HepG2 (cell line): ENCODE measurements at regions not wholly inside any gene's neighbourhood (a gene's known extent, or its start where the extent isn't known, plus 50 kb on each side); places are given as distances from the start of the nearest gene placed in this dataset.
A peak's percentile ranks its signal among the peaks of the same experiment; 100 is the strongest.

Experiments
- ATAC-seq: fragments of 200-7000 bp; cut with Tn5 transposase; 3 replicates; pipeline ENCODE4 v1.9.1; 2020; ENCODE audit warnings: mild to moderate bottlenecking, moderate library complexity
- BruUV-seq: library from RNA; stranded (reverse); fragments of 400-500 nt; replicated peaks from 2 replicates; lab custom pipeline; 2021; lab: Mats Ljungman, UMichigan
- CTCF ChIA-PET: fragments of 300-600 bp; formaldehyde crosslinking; extraction: SDS; loops from one replicate; lab custom pipeline; 2021; ENCODE audit warnings: low total read pairs, inconsistent platforms, low intra/inter-chr PET ratio; lab: Yijun Ruan, JAX
- POLR2A ChIA-PET: fragments of 350-600 bp; sonication (Branson Sonifier 250); formaldehyde crosslinking; loops from one replicate; lab custom pipeline; 2020; ENCODE audit warnings: antibody characterized with exemption, inconsistent platforms; lab: Yijun Ruan, JAX
- DNase-seq: peaks from one replicate; pipeline ENCODE4 v3.0.0-alpha.2; 2015; ENCODE audit warnings: low spot score
- FAIRE-seq: peaks from 3 replicates; lab custom pipeline; 2011; peaks lifted over from hg19 to GRCh38; lab: Jason Lieb, UNC
- H2AFZ ChIP-seq: one replicate; pipeline ENCODE4 v1.6.1; 2011; ENCODE audit warnings: low read length, inconsistent platforms
- H3K27ac ChIP-seq: fragments of 300-600 bp; 3 replicates; pipeline ENCODE4 v1.8.0; 2011; ENCODE audit warnings: mixed run types, mild to moderate bottlenecking, mixed read lengths, low read length, inconsistent platforms; ENCODE audit not compliant: insufficient read depth; ENCODE audit errors: extremely low read length
- H3K27me3 ChIP-seq, 2 experiments: fragments of 200-600 bp in 1 of 2; 2 replicates in 1 of 2; 3 replicates in 1 of 2; pipeline versions ENCODE4 v1.6.0 to v1.8.0; 2011; ENCODE audit warnings: low read length in 2 of 2, mild to moderate bottlenecking in 2 of 2, moderate library complexity in 2 of 2, inconsistent platforms in 1 of 2; ENCODE audit not compliant: insufficient read depth in 2 of 2, control insufficient read depth in 1 of 2
- H3K36me3 ChIP-seq, 2 experiments: fragments of 200-600 bp in 1 of 2; replicated peaks in 1 of 2; 2 replicates in 1 of 2; 3 replicates in 1 of 2; pipeline versions ENCODE4 v1.5.1 to v1.8.0; 2011; ENCODE audit warnings: low read length in 2 of 2, inconsistent platforms in 1 of 2; ENCODE audit not compliant: insufficient read depth in 2 of 2, control insufficient read depth in 1 of 2
- H3K4me1 ChIP-seq: 2 replicates; pipeline ENCODE4 v1.5.1; 2012; ENCODE audit warnings: low read length, inconsistent platforms; ENCODE audit not compliant: insufficient read depth
- H3K4me2 ChIP-seq: 2 replicates; pipeline ENCODE4 v1.6.0; 2011; ENCODE audit warnings: low read depth, low read length, inconsistent platforms
- H3K4me3 ChIP-seq, 3 experiments: fragments of 200-600 bp in 1 of 3; sonication (generic), shearing (Covaris generic) in 1 of 3; replicated peaks in 1 of 3; 2 replicates each; pipeline ENCODE4 v1.5.1; 2011 to 2016; ENCODE audit warnings: low read length in 3 of 3, inconsistent platforms in 2 of 3, low read depth in 2 of 3, mild to moderate bottlenecking in 2 of 3, control low read depth in 1 of 3, mixed read lengths in 1 of 3; ENCODE audit not compliant: insufficient read depth in 1 of 3
- H3K79me2 ChIP-seq: one replicate; pipeline ENCODE4 v1.6.1; 2011; ENCODE audit warnings: low read length, inconsistent platforms; ENCODE audit not compliant: insufficient read depth
- H3K9ac ChIP-seq: 2 replicates; pipeline ENCODE4 v1.6.0; 2011; ENCODE audit warnings: mild to moderate bottlenecking, low read depth, low read length, inconsistent platforms; ENCODE audit not compliant: insufficient read depth
- H3K9me3 ChIP-seq: 2 replicates; pipeline ENCODE4 v1.5.1; 2012; ENCODE audit warnings: mild to moderate bottlenecking, low read length
- H4K20me1 ChIP-seq: 2 replicates; pipeline ENCODE4 v1.6.0; 2011; ENCODE audit warnings: inconsistent platforms, mild to moderate bottlenecking, low read length, moderate library complexity; ENCODE audit not compliant: insufficient read depth
- GATAD2A ChIP-seq: IDR thresholded peaks from 2 replicates; pipeline ENCODE4 v1.6.1; 2016
- HOXA9 ChIP-seq: sonication (generic); formaldehyde crosslinking; IDR thresholded peaks from 2 replicates; pipeline ENCODE4 v1.8.1; 2022; ENCODE audit warnings: missing genetic modification reagents, mild to moderate bottlenecking, moderate library complexity, borderline replicate concordance
- MXD1 ChIP-seq: sonication (generic); formaldehyde crosslinking; IDR thresholded peaks from 2 replicates; pipeline ENCODE4 v1.4.0; 2020; ENCODE audit warnings: mild to moderate bottlenecking, missing genetic modification reagents
- RXRA ChIP-seq: sonication (generic); formaldehyde crosslinking; IDR thresholded peaks from 2 replicates; pipeline ENCODE4 v1.5.1; 2020; ENCODE audit warnings: missing genetic modification reagents
- SALL1 ChIP-seq: sonication (generic); formaldehyde crosslinking; IDR thresholded peaks from 2 replicates; pipeline ENCODE4 v1.8.0; 2022; ENCODE audit warnings: mild to moderate bottlenecking, missing genetic modification reagents
- STAG1 ChIP-seq: sonication (generic); formaldehyde crosslinking; IDR thresholded peaks from 2 replicates; pipeline ENCODE4 v1.4.0; 2020; ENCODE audit warnings: missing genetic modification reagents
- TOPORS ChIP-seq: sonication (generic); formaldehyde crosslinking; IDR thresholded peaks from 2 replicates; pipeline ENCODE4 v1.8.0; 2023; ENCODE audit warnings: mild to moderate bottlenecking, missing genetic modification reagents
- WIZ ChIP-seq: sonication (generic); formaldehyde crosslinking; IDR thresholded peaks from 2 replicates; pipeline ENCODE4 v1.5.1; 2020; ENCODE audit warnings: mild to moderate bottlenecking, missing genetic modification reagents
- whole genome bisulfite sequencing: methylation state at CpG from one replicate; pipeline ENCODE4 v1.1.6; 2017; ENCODE audit warnings: low lambda C conversion rate; 5-methylcytosine and 5-hydroxymethylcytosine counted together
- in situ Hi-C: cut with HindIII; loops from 2 replicates; pipeline ENCODE4 v1.10.0; 2017; ENCODE audit warnings: low pct_unique_long_range_greater_than_20kb; ENCODE audit not compliant: extremely low pct_ligation_motif_present
- intact Hi-C: fragments of 100-400 bp; cut with micrococcal nuclease; formaldehyde crosslinking; loops from one replicate; pipeline ENCODE4 v1.10.0; 2022; ENCODE audit not compliant: unreplicated experiment
- TF ChIP-seq, protein P1 (sequence below): sonication (generic); formaldehyde crosslinking; IDR thresholded peaks from 2 replicates; pipeline ENCODE4 v1.4.0; 2020; ENCODE audit warnings: missing genetic modification reagents; ENCODE audit errors: not compliant biosample characterization
- TF ChIP-seq, protein P2 (sequence below): sonication (generic); formaldehyde crosslinking; IDR thresholded peaks from 2 replicates; pipeline ENCODE4 v1.8.0; 2022; ENCODE audit warnings: missing genetic modification reagents, mild to moderate bottlenecking, inconsistent platforms, borderline replicate concordance
- TF ChIP-seq, protein P3 (sequence below): sonication (generic); formaldehyde crosslinking; IDR thresholded peaks from 2 replicates; pipeline ENCODE4 v1.9.0; 2021; ENCODE audit warnings: missing genetic modification reagents, borderline replicate concordance
- TF ChIP-seq, protein P4 (sequence below): sonication (generic); formaldehyde crosslinking; IDR thresholded peaks from 2 replicates; pipeline ENCODE4 v1.4.0; 2020; ENCODE audit warnings: missing genetic modification reagents
- TF ChIP-seq, protein P5 (sequence below): sonication (generic); formaldehyde crosslinking; IDR thresholded peaks from 2 replicates; pipeline ENCODE4 v1.4.0; 2020; ENCODE audit warnings: mild to moderate bottlenecking, missing genetic modification reagents, borderline replicate concordance

DNA sequence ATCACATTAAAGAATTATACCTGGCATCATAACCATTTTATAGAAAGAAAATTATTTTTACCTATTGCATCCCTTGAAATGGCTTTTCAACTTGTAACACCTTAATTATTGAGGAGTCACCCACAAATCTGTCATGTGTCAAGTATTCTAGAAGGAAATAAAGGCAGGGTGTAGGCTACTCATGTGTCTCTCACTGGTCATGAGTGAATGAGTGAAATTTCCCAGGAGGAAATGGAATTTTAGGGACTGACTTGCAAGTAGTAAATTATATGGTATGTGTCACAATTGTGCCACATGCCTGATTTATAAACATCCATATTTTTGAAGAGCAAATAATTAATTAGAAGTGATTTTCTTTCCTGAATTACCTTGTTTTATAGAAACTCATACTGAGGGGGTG, 310.5 kb upstream of the ADAMTS9 start (continued):
- TF ChIP-seq HOXA9 (no peak), MXD1 (no peak), RXRA (CRISPR knock-in tag) (no peak), STAG1 (CRISPR knock-in tag) (no peak)

DNA sequence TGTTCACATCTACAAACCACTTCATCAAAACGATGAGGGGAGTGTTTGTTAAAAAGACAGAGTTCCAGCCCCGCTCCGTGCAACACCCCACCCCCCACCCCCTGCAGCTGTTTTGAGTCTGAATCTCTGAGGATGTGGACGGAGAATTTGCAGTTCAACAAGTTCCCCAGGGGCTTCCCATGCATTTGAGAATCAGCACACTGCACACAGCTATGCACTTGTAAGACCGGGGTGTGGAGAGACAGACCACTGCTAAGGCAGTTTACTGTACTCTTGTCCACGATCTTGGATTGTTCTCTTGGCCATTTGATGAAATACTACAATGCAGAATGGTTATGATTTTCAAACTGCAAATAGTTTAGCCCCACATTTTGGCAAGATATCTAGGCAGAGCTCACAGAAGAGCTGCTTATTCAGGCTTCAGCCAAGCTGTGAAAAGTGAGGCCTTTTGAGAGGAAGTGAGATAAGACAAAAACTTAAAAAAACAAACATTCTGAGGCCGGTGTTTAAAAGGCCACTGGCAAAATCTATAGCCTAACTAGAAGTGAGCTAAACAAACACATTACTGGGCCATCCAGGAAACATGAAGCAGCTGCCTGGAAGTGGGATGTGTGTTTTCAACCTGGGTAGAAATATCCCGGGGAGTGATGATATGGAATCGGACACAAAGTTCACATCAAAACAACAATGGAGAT, 308.2 kb upstream of the ADAMTS9 start:
- H3K27me3 ChIP-seq = no peaks in the 10 kb centered on the region; a peak in 1 of 5 replicates
- DNase-seq (peak; percentile 18), ATAC-seq (peak; percentile 83), FAIRE-seq (no peak)
- 0 out of 2 replicates have a peak, but pooled peaks cover 11% of the 10 kb centered on the region for H3K4me1 ChIP-seq
- POLR2A ChIA-PET = no interaction called here
- no peaks in the 10 kb centered on the region for H4K20me1 ChIP-seq
- CTCF ChIA-PET = no interaction called here
- no peak overlapping the region for H3K4me3 ChIP-seq
- intact Hi-C loops = no loop called here
- H3K9ac ChIP-seq = no peak overlapping the region
- no peak overlapping the region for H3K4me2 ChIP-seq
- H3K79me2 ChIP-seq = no peaks in the 10 kb centered on the region
- H2AFZ ChIP-seq = no peak overlapping the region
- H3K27ac ChIP-seq = no peak overlapping the region
- in situ Hi-C loops = no loop called here
- H3K36me3 ChIP-seq = no peaks in the 10 kb centered on the region
- H3K9me3 ChIP-seq = no peaks in the 10 kb centered on the region
- no TSS peak for BruUV-seq
- 16% methylated on average over 9 of the region's 9 CpGs for WGBS
- TF ChIP-seq, protein P1, sequence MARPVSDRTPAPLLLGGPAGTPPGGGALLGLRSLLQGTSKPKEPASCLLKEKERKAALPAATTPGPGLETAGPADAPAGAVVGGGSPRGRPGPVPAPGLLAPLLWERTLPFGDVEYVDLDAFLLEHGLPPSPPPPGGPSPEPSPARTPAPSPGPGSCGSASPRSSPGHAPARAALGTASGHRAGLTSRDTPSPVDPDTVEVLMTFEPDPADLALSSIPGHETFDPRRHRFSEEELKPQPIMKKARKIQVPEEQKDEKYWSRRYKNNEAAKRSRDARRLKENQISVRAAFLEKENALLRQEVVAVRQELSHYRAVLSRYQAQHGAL = no peak
- TF ChIP-seq, protein P2, sequence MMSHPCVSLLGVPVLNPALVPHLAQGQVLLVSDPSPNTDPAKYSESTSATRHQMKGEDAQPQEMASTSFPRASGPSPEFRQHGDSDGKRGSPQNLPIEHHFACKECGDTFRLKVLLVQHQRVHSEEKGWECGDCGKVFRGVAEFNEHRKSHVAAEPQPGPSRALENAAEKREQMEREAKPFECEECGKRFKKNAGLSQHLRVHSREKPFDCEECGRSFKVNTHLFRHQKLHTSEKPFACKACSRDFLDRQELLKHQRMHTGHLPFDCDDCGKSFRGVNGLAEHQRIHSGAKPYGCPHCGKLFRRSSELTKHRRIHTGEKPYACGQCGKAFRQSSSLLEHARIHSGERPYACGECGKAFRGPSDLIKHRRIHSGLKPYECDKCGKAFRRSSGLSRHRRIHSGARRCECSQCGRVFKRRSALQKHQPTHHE (CRISPR knock-in tag) = no peak
- TF ChIP-seq, protein P3, sequence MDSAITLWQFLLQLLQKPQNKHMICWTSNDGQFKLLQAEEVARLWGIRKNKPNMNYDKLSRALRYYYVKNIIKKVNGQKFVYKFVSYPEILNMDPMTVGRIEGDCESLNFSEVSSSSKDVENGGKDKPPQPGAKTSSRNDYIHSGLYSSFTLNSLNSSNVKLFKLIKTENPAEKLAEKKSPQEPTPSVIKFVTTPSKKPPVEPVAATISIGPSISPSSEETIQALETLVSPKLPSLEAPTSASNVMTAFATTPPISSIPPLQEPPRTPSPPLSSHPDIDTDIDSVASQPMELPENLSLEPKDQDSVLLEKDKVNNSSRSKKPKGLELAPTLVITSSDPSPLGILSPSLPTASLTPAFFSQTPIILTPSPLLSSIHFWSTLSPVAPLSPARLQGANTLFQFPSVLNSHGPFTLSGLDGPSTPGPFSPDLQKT = no peak
- TF ChIP-seq SALL1 (CRISPR knock-in tag) (peak; percentile 40; the same call in 1 of the 2 replicates), TOPORS (no peak), GATAD2A (no peak), WIZ (CRISPR knock-in tag) (no peak)
- TF ChIP-seq, protein P4, sequence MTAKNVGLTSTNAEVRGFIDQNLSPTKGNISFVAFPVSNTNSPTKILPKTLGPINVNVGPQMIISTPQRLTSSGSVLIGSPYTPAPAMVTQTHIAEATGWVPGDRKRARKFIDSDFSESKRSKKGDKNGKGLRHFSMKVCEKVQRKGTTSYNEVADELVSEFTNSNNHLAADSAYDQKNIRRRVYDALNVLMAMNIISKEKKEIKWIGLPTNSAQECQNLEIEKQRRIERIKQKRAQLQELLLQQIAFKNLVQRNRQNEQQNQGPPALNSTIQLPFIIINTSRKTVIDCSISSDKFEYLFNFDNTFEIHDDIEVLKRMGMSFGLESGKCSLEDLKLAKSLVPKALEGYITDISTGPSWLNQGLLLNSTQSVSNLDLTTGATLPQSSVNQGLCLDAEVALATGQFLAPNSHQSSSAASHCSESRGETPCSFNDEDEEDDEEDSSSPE (CRISPR knock-in tag) = no peak
- TF ChIP-seq, protein P5, sequence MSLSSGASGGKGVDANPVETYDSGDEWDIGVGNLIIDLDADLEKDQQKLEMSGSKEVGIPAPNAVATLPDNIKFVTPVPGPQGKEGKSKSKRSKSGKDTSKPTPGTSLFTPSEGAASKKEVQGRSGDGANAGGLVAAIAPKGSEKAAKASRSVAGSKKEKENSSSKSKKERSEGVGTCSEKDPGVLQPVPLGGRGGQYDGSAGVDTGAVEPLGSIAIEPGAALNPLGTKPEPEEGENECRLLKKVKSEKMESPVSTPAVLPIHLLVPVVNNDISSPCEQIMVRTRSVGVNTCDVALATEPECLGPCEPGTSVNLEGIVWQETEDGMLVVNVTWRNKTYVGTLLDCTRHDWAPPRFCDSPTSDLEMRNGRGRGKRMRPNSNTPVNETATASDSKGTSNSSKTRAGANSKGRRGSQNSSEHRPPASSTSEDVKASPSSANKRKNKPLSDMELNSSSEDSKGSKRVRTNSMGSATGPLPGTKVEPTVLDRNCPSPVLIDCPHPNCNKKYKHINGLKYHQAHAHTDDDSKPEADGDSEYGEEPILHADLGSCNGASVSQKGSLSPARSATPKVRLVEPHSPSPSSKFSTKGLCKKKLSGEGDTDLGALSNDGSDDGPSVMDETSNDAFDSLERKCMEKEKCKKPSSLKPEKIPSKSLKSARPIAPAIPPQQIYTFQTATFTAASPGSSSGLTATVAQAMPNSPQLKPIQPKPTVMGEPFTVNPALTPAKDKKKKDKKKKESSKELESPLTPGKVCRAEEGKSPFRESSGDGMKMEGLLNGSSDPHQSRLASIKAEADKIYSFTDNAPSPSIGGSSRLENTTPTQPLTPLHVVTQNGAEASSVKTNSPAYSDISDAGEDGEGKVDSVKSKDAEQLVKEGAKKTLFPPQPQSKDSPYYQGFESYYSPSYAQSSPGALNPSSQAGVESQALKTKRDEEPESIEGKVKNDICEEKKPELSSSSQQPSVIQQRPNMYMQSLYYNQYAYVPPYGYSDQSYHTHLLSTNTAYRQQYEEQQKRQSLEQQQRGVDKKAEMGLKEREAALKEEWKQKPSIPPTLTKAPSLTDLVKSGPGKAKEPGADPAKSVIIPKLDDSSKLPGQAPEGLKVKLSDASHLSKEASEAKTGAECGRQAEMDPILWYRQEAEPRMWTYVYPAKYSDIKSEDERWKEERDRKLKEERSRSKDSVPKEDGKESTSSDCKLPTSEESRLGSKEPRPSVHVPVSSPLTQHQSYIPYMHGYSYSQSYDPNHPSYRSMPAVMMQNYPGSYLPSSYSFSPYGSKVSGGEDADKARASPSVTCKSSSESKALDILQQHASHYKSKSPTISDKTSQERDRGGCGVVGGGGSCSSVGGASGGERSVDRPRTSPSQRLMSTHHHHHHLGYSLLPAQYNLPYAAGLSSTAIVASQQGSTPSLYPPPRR (CRISPR knock-in tag) = 0 out of 2 replicates have a peak, but pooled peaks have one; percentile 44
